Osteocyte (in vitro differentiated cells): ENCODE measurements at regions not wholly inside any gene's neighbourhood (a gene's known extent, or its start where the extent isn't known, plus 50 kb on each side); places are given as distances from the start of the nearest gene placed in this dataset.

Experiments used
- DNase-seq: peaks from one replicate; pipeline ENCODE4 v3.0.0; 2021; ENCODE audit warnings: mixed read lengths; ENCODE audit not compliant: unreplicated experiment; ENCODE audit errors: extremely low spot score
- H3K27ac Mint-ChIP-seq: one replicate; pipeline ENCODE4 v1.8.0; 2021; ENCODE audit warnings: mild to moderate bottlenecking, mixed read lengths; ENCODE audit not compliant: unreplicated experiment
- H3K27me3 Mint-ChIP-seq: one replicate; pipeline ENCODE4 v1.8.0; 2021; ENCODE audit warnings: mixed read lengths; ENCODE audit not compliant: unreplicated experiment
- H3K36me3 Mint-ChIP-seq: one replicate; pipeline ENCODE4 v1.8.0; 2021; ENCODE audit warnings: mixed read lengths; ENCODE audit not compliant: unreplicated experiment
- H3K4me1 Mint-ChIP-seq: one replicate; pipeline ENCODE4 v1.8.0; 2021; ENCODE audit warnings: mixed read lengths; ENCODE audit not compliant: unreplicated experiment
- H3K4me3 Mint-ChIP-seq: one replicate; pipeline ENCODE4 v1.8.0; 2021; ENCODE audit warnings: mild to moderate bottlenecking, moderate library complexity, mixed read lengths; ENCODE audit not compliant: unreplicated experiment
- H3K9me3 Mint-ChIP-seq: one replicate; pipeline ENCODE4 v1.8.0; 2021; ENCODE audit warnings: mixed read lengths; ENCODE audit not compliant: unreplicated experiment
- TF ChIP-seq, protein P1 (sequence below): fragments of 200-600 bp; sonication (generic); IDR thresholded peaks from 2 replicates; pipeline ENCODE4 v1.5.0; 2021; ENCODE audit warnings: antibody characterized with exemption, mild to moderate bottlenecking, moderate library complexity

DNA sequence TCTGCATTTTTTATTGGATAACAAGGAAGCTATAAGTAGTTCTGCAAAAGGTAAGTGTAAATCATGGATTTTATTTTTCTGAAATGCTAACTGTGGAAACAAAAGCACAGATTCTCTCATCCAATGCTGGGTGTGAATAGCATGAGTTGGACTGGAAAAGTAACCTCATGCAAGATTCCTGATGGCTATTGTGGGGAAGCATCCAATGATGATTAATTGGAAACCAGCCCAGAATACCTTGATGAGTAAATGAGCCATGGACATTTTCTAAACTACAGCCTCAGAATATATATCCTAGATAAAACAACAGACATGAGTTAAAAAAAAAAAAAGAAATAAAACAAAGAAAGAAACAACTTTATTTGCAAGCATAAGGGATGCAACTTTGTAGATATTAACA is 934.6 kb downstream of the CCSER2 start:
- no peaks in the 10 kb centered on the region for H3K4me1 Mint-ChIP-seq
- H3K9me3 Mint-ChIP-seq: peaks cover 11% of the 10 kb centered on the region
- H3K27ac Mint-ChIP-seq: no peak overlapping the region
- no peaks in the 10 kb centered on the region for H3K36me3 Mint-ChIP-seq
- no peak overlapping the region for H3K4me3 Mint-ChIP-seq
- no peak for DNase-seq
- no peaks in the 10 kb centered on the region for H3K27me3 Mint-ChIP-seq
- TF ChIP-seq, protein P1, sequence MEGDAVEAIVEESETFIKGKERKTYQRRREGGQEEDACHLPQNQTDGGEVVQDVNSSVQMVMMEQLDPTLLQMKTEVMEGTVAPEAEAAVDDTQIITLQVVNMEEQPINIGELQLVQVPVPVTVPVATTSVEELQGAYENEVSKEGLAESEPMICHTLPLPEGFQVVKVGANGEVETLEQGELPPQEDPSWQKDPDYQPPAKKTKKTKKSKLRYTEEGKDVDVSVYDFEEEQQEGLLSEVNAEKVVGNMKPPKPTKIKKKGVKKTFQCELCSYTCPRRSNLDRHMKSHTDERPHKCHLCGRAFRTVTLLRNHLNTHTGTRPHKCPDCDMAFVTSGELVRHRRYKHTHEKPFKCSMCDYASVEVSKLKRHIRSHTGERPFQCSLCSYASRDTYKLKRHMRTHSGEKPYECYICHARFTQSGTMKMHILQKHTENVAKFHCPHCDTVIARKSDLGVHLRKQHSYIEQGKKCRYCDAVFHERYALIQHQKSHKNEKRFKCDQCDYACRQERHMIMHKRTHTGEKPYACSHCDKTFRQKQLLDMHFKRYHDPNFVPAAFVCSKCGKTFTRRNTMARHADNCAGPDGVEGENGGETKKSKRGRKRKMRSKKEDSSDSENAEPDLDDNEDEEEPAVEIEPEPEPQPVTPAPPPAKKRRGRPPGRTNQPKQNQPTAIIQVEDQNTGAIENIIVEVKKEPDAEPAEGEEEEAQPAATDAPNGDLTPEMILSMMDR: no peak

DNA sequence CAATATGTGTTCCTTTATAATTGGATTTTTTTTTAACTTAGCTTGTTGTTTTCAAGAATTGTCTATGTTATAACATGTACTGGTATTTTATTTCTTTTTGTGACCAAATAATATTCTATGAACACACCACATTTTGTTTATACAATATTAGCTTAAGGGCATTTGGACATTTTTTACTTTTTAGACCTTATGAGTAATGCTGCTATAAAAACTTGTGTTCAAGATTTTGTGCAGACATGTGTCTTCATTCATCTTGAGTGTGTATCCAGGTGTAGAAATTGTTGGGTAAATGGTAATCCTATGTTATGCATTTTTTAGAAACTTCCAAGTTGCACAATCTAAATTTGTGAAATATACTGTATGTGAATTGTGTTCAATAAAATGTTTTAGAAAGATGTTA is 936.7 kb downstream of the CCSER2 start:
- TF ChIP-seq, protein P1: no peak
- no peaks in the 10 kb centered on the region for H3K27me3 Mint-ChIP-seq
- no peaks in the 10 kb centered on the region for H3K36me3 Mint-ChIP-seq
- no peak overlapping the region for H3K4me3 Mint-ChIP-seq
- H3K4me1 Mint-ChIP-seq: no peaks in the 10 kb centered on the region
- no peak overlapping the region for H3K27ac Mint-ChIP-seq
- DNase-seq: no peak
- peaks cover 14% of the 10 kb centered on the region for H3K9me3 Mint-ChIP-seq

DNA sequence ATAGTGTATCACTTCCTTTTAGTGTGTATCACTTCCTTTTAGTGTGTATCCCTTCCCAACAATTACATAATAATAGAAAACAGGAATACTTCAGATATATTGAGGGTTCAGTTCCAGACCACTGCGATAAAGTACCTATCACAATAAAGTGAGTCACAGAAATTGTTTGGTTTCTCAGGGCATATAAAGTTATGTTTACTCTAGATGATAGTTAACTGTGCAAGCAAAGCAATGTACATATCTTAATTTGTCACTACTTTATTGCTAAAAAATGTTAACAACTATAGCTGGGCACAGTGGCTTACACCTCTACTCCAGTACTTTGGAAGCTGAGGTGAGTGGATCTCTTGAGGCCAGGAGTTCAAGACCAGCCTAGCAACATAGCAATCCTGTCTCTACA is 938.4 kb downstream of the CCSER2 start:
- no peaks in the 10 kb centered on the region for H3K36me3 Mint-ChIP-seq
- no peak for DNase-seq
- H3K4me3 Mint-ChIP-seq: no peak overlapping the region
- H3K27me3 Mint-ChIP-seq: no peaks in the 10 kb centered on the region
- TF ChIP-seq, protein P1: no peak
- H3K27ac Mint-ChIP-seq: no peak overlapping the region
- H3K4me1 Mint-ChIP-seq: no peaks in the 10 kb centered on the region
- peaks cover 17% of the 10 kb centered on the region for H3K9me3 Mint-ChIP-seq

DNA sequence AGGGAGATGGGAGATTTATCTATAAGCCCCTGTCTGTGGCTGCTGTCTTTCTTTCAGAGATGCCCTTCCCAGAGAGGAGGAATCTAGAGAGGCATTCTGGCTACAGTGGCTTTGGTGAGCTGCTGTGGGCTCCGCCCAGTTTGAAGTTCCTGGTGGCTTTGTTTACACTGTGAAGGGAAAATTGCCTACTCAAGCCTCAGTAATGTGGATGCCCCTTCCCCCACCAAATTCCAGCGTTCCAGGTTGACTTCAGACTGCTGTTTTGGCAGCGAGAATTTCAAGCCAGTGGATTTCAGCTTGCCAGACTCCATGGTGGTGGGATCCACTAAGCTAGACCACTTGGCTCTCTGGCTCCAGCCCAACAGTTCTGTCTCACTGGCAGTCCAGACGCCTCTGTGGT is 951.6 kb downstream of the CCSER2 start:
- Mint-ChIP-seq H3K27ac (no peak overlapping the region), H3K4me3 (no peak overlapping the region), H3K36me3 (no peaks in the 10 kb centered on the region), H3K27me3 (no peaks in the 10 kb centered on the region), H3K4me1 (no peaks in the 10 kb centered on the region), H3K9me3 (peaks cover 5% of the 10 kb centered on the region)
- TF ChIP-seq, protein P1: no peak
- DNase-seq: no peak

DNA sequence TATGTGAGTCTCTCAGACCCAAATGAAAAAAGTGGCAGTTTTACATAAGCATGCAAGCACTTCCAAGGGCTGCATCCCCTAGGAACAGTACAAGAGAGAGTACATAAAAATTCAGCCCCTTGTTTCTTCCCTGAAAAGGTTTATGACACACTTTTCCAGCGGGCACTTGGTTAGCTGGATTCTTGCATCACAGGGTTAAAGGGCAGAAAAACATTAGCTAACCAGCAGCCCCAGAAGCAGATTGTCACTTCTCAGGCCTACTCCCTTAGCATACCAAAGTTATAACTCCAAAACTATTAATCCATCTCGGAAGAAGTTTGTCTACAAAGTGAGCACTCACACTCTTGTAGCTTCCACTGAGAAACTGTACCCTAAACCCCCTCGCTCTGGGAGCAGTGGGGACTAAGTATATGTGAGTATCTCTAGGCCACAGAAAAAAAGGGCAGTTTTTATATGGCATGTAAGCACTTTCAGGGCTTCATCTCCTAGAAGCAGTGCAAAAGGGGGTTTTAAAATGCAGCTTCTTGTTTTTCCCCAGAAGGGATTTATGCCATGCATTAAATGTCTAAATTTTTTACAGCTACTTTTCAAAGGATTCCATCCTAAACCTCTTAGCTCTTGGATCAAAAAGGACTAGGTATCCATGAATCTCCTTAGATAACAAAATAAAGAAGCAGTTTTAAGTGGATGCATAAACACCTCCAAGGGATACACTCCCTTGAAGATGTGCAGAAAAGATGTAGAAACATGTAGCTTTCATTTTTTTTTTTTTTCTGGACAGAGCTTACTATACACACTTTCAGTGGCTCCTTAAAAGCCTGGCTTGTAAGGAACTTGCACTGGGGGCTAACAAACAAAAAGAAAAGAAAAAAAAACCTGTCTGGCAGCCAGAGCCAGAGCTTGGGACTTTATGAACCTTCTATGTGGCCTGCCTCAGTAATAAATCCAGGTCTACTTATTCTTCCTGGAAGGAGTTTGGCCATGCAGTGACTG is 956.7 kb downstream of the CCSER2 start:
- H3K27ac Mint-ChIP-seq: no peak overlapping the region

More for the DNA sequence above, 956.7 kb downstream of the CCSER2 start:
- Mint-ChIP-seq H3K4me1 (no peaks in the 10 kb centered on the region), H3K4me3 (no peak overlapping the region), H3K36me3 (no peaks in the 10 kb centered on the region), H3K27me3 (no peaks in the 10 kb centered on the region), H3K9me3 (peaks cover 19% of the 10 kb centered on the region)
- TF ChIP-seq, protein P1: no peak
- DNase-seq: no peak
